H1 (cell line): ENCODE measurements at regions not wholly inside any gene's neighbourhood (a gene's known extent, or its start where the extent isn't known, plus 50 kb on each side); places are given as distances from the start of the nearest gene placed in this dataset.

Experiments used
- CTCF ChIA-PET: fragments of 300-600 bp; sonication (Branson Sonifier 250); formaldehyde crosslinking; loops from one replicate; lab custom pipeline; 2021; ENCODE audit not compliant: partially characterized antibody; lab: Charles Lee
- POLR2A ChIA-PET: fragments of 300-600 bp; sonication (Branson Sonifier 250); formaldehyde crosslinking; loops from one replicate; lab custom pipeline; 2021; ENCODE audit warnings: inconsistent platforms; ENCODE audit not compliant: partially characterized antibody; lab: Charles Lee
- DNase-seq, 2 experiments: peaks; one replicate each; pipeline versions ENCODE4 v3.0.0 to v3.0.0-alpha.2; 2010 to 2022; ENCODE audit warnings: low spot score in 2 of 2, low read depth in 1 of 2, mixed read lengths in 1 of 2
- FAIRE-seq: peaks from 2 replicates; lab custom pipeline; 2011; peaks lifted over from hg19 to GRCh38; lab: Jason Lieb, UNC
- H2AFZ ChIP-seq: 2 replicates; pipeline ENCODE4 v1.8.1; 2012; ENCODE audit warnings: low read length, inconsistent platforms
- H2AK5ac ChIP-seq: 2 replicates; pipeline ENCODE4 v1.6.1; 2013; ENCODE audit warnings: low read depth, low read length
- H2BK120ac ChIP-seq: replicated peaks from 2 replicates; pipeline ENCODE3; 2013; ENCODE audit warnings: low read depth, low read length, inconsistent platforms
- H2BK12ac ChIP-seq: 2 replicates; pipeline ENCODE4 v1.6.1; 2013; ENCODE audit warnings: low read depth, low read length
- H2BK15ac ChIP-seq: 2 replicates; pipeline ENCODE4 v1.6.1; 2013; ENCODE audit warnings: low read length
- H2BK20ac ChIP-seq: 2 replicates; pipeline ENCODE4 v1.6.1; 2013; ENCODE audit warnings: low read length
- H2BK5ac ChIP-seq: 2 replicates; pipeline ENCODE4 v1.6.1; 2013; ENCODE audit warnings: low read depth, low read length
- H3K14ac ChIP-seq: 2 replicates; pipeline ENCODE4 v1.6.1; 2013; ENCODE audit warnings: inconsistent platforms; ENCODE audit not compliant: insufficient read length
- H3K18ac ChIP-seq: 2 replicates; pipeline ENCODE4 v1.6.1; 2013; ENCODE audit warnings: low read length; ENCODE audit errors: extremely low read depth
- H3K23ac ChIP-seq: 2 replicates; pipeline ENCODE4 v1.6.1; 2013; ENCODE audit warnings: inconsistent platforms; ENCODE audit not compliant: insufficient read length
- H3K23me2 ChIP-seq: 2 replicates; pipeline ENCODE4 v1.6.1; 2013; ENCODE audit warnings: low read depth, low read length
- H3K27ac ChIP-seq: 2 replicates; pipeline ENCODE4 v1.6.1; 2011; ENCODE audit warnings: low read depth, low read length, inconsistent platforms
- H3K27me3 ChIP-seq, 4 experiments: replicated peaks in 1 of 4; 1 replicate in 1 of 4; 2 replicates in 3 of 4; pipeline versions ENCODE4 v1.6.1 to v1.8.1; 2011 to 2013; ENCODE audit warnings: low read length in 3 of 4, mild to moderate bottlenecking in 3 of 4, inconsistent platforms in 2 of 4, mixed read lengths in 2 of 4, moderate library complexity in 1 of 4; ENCODE audit not compliant: control insufficient read depth in 3 of 4, insufficient read depth in 3 of 4; ENCODE audit errors: extremely low read depth in 1 of 4
- H3K36me3 ChIP-seq, 4 experiments: 2 replicates each; pipeline versions ENCODE4 v1.6.1 to v1.8.1; 2011 to 2013; ENCODE audit warnings: mild to moderate bottlenecking in 4 of 4, low read length in 3 of 4, moderate library complexity in 2 of 4, control low read depth in 1 of 4, inconsistent platforms in 1 of 4; ENCODE audit not compliant: insufficient read depth in 4 of 4, control insufficient read depth in 2 of 4
- H3K4ac ChIP-seq: replicated peaks from 2 replicates; pipeline ENCODE3; 2013; ENCODE audit warnings: low read length, low read depth, mixed read lengths, inconsistent platforms; ENCODE audit not compliant: insufficient read length
- H3K4me1 ChIP-seq, 4 experiments: replicated peaks in 1 of 4; 1 replicate in 1 of 4; 2 replicates in 3 of 4; pipeline versions ENCODE4 v1.6.1 to v1.8.1; 2011 to 2013; ENCODE audit warnings: low read length in 3 of 4, inconsistent platforms in 2 of 4, mixed read lengths in 1 of 4; ENCODE audit not compliant: insufficient read depth in 4 of 4, control insufficient read depth in 3 of 4
- H3K4me2 ChIP-seq, 2 experiments: 2 replicates each; pipeline versions ENCODE4 v1.6.1 to v1.8.1; 2011 to 2013; ENCODE audit warnings: low read depth in 2 of 2, low read length in 2 of 2, control low read depth in 1 of 2, inconsistent platforms in 1 of 2, mild to moderate bottlenecking in 1 of 2; ENCODE audit not compliant: insufficient read depth in 1 of 2
- H3K4me3 ChIP-seq, 4 experiments: fragments of 200-600, 300-600 bp in 1 of 4; sonication (generic), shearing (Covaris generic), sonication (Bioruptor Twin) in 1 of 4; 2 replicates each; pipeline versions ENCODE4 v1.5.1 to v1.8.1; 2011 to 2016; ENCODE audit warnings: low read length in 4 of 4, low read depth in 3 of 4, control low read depth in 2 of 4, inconsistent platforms in 2 of 4, mild to moderate bottlenecking in 2 of 4, mixed read lengths in 1 of 4, moderate library complexity in 1 of 4; ENCODE audit not compliant: insufficient read depth in 2 of 4; ENCODE audit errors: extremely low read depth in 1 of 4
- H3K56ac ChIP-seq: replicated peaks from 2 replicates; pipeline ENCODE3; 2013; ENCODE audit warnings: low read depth, mild to moderate bottlenecking, mixed read lengths, low read length, inconsistent platforms; ENCODE audit not compliant: insufficient read length
- H3K79me1 ChIP-seq: 2 replicates; pipeline ENCODE4 v1.6.1; 2013; ENCODE audit warnings: low read depth, low read length, control low read depth
- H3K79me2 ChIP-seq, 2 experiments: 2 replicates each; pipeline versions ENCODE4 v1.6.1 to v1.8.1; 2012 to 2013; ENCODE audit warnings: low read length in 2 of 2, mild to moderate bottlenecking in 2 of 2, inconsistent platforms in 1 of 2; ENCODE audit not compliant: insufficient read depth in 2 of 2, control insufficient read depth in 1 of 2
- H3K9ac ChIP-seq, 4 experiments: replicated peaks in 1 of 4; 1 replicate in 1 of 4; 2 replicates in 3 of 4; pipeline versions ENCODE4 v1.6.1 to v1.8.1; 2011 to 2013; ENCODE audit warnings: low read depth in 3 of 4, low read length in 3 of 4, control low read depth in 2 of 4, mild to moderate bottlenecking in 2 of 4, moderate library complexity in 2 of 4, inconsistent platforms in 1 of 4; ENCODE audit errors: extremely low read depth in 1 of 4
- H3K9me3 ChIP-seq, 2 experiments: 2 replicates each; pipeline versions ENCODE4 v1.6.1 to v1.8.1; 2012 to 2013; ENCODE audit warnings: mild to moderate bottlenecking in 2 of 2, moderate library complexity in 2 of 2, control low read depth in 1 of 2, inconsistent platforms in 1 of 2, low read depth in 1 of 2, low read length in 1 of 2, mixed read lengths in 1 of 2; ENCODE audit not compliant: insufficient read depth in 2 of 2
- H4K20me1 ChIP-seq, 2 experiments: replicated peaks in 1 of 2; 2 replicates each; pipeline versions ENCODE3 to v1.8.1; 2011 to 2013; ENCODE audit warnings: inconsistent platforms in 2 of 2, low read length in 2 of 2, mild to moderate bottlenecking in 1 of 2; ENCODE audit not compliant: insufficient read depth in 2 of 2, control insufficient read depth in 1 of 2
- H4K5ac ChIP-seq: 2 replicates; pipeline ENCODE4 v1.6.1; 2013; ENCODE audit warnings: low read length, low read depth, mixed read lengths, inconsistent platforms; ENCODE audit not compliant: insufficient read length
- H4K8ac ChIP-seq: 2 replicates; pipeline ENCODE4 v1.8.0; 2013; ENCODE audit warnings: mild to moderate bottlenecking, moderate library complexity, low read length, inconsistent platforms; ENCODE audit not compliant: insufficient read depth; ENCODE audit errors: extremely low read depth
- H4K91ac ChIP-seq: replicated peaks from 2 replicates; pipeline ENCODE3; 2013; ENCODE audit warnings: low read length, mixed read lengths, inconsistent platforms; ENCODE audit not compliant: insufficient read length
- EP300 ChIP-seq, 2 experiments: IDR thresholded peaks; 1 replicate in 1 of 2; 2 replicates in 1 of 2; pipeline ENCODE4 v1.6.1; 2011 to 2012; ENCODE audit warnings: low read depth in 2 of 2, low read length in 2 of 2, mild to moderate bottlenecking in 2 of 2, borderline replicate concordance in 1 of 2, inconsistent platforms in 1 of 2, moderate library complexity in 1 of 2
- POLR2AphosphoS5 ChIP-seq: IDR thresholded peaks from 2 replicates; pipeline ENCODE4 v1.6.1; 2011; ENCODE audit warnings: low read depth, low read length
- RBBP5 ChIP-seq: IDR thresholded peaks from 2 replicates; pipeline ENCODE4 v1.7.1; 2012; ENCODE audit warnings: low read depth, mild to moderate bottlenecking, inconsistent platforms, low read length, moderate library complexity, borderline replicate concordance
- WGBS, 2 experiments: shearing (Covaris generic) in 1 of 2; methylation state at CpG; one replicate each; pipeline versions ENCODE4 v1.1.6 to v1.1.7; 2013 to 2015; ENCODE audit warnings: low lambda C conversion rate in 2 of 2, mixed read lengths in 2 of 2, inconsistent platforms in 1 of 2, low coverage in 1 of 2, missing lambda C conversion rate in 1 of 2; ENCODE audit not compliant: insufficient replicate concordance in 2 of 2, insufficient coverage in 1 of 2, insufficient read length in 1 of 2; ENCODE audit errors: extremely low coverage in 1 of 2, missing lambda C conversion rate in 1 of 2; 5-methylcytosine and 5-hydroxymethylcytosine counted together
- TF ChIP-seq, protein P1 (sequence below): IDR thresholded peaks from 2 replicates; pipeline ENCODE4 v1.6.1; 2012; ENCODE audit warnings: inconsistent platforms

DNA sequence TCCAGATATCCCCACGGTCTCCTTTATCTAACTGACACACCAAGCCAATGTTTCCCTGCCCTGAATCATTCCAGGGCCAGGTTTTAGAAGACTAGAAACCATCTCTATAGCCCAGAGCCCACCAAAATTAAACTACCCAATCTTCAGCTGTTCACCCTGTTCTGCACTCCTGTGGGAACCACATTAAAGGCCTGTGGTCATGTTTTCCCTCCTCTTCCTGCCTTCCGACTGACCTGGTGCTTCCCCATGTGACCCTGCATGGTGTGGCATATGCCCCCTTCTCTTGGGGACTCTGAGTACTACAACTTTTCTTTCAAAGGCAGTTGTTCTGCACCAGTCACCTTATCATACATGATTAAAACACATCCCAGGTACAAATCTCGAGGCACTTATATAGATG, 155.0 kb downstream of the TMEM200A start:
- no peaks in the 10 kb centered on the region for H3K9me3 ChIP-seq
- no peak overlapping the region for H2BK120ac ChIP-seq
- H3K79me1 ChIP-seq: no peaks in the 10 kb centered on the region
- H3K27ac ChIP-seq: no peak overlapping the region
- no peak overlapping the region for H3K4ac ChIP-seq
- H4K91ac ChIP-seq: no peak overlapping the region
- no peak overlapping the region for H3K56ac ChIP-seq
- H3K23ac ChIP-seq: no peak overlapping the region
- H2BK12ac ChIP-seq: no peak overlapping the region
- WGBS, 2 experiments: 86% methylated on average over 3 of the region's 3 CpGs; no CpG with 5 or more reads in 1 of the 2 experiments
- DNase-seq (no peak), FAIRE-seq (no peak)
- H4K8ac ChIP-seq: no peak overlapping the region
- no peaks in the 10 kb centered on the region for H4K20me1 ChIP-seq
- no peak overlapping the region for H2BK5ac ChIP-seq
- no peak overlapping the region for H3K14ac ChIP-seq
- H2BK20ac ChIP-seq: no peak overlapping the region
- TF ChIP-seq RBBP5 (no peak), POLR2AphosphoS5 (no peak), EP300 (IDR thresholded peaks at IDR 0.05; ENCODE audit: borderline replicate concordance in 1 of 2, low read depth in 2 of 2, low read length in 2 of 2) (no peak)
- TF ChIP-seq, protein P1, sequence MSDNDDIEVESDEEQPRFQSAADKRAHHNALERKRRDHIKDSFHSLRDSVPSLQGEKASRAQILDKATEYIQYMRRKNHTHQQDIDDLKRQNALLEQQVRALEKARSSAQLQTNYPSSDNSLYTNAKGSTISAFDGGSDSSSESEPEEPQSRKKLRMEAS: no peak
- CTCF ChIA-PET: no interaction called here
- H3K23me2 ChIP-seq: no peaks in the 10 kb centered on the region
- no peaks in the 10 kb centered on the region for H3K4me1 ChIP-seq
- no peaks in the 10 kb centered on the region for H3K79me2 ChIP-seq
- no peak overlapping the region for H3K4me2 ChIP-seq
- H3K27me3 ChIP-seq: peaks cover 0 to 2% (median 0%) of the 10 kb centered on the region in 4 experiments; a peak in 1 of 7 replicates
- H3K4me3 ChIP-seq: no peak overlapping the region
- H2AK5ac ChIP-seq: no peak overlapping the region
- no peak overlapping the region for H4K5ac ChIP-seq
- H3K18ac ChIP-seq: no peak overlapping the region
- no peak overlapping the region for H2BK15ac ChIP-seq
- no peak overlapping the region for H3K9ac ChIP-seq
- H2AFZ ChIP-seq: no peak overlapping the region
- no peaks in the 10 kb centered on the region for H3K36me3 ChIP-seq
- POLR2A ChIA-PET: no interaction called here
